CD14-positive monocyte (primary cell): ENCODE measurements at regions not wholly inside any gene's neighbourhood (a gene's known extent, or its start where the extent isn't known, plus 50 kb on each side); places are given as distances from the start of the nearest gene placed in this dataset.

Experiments used
- DNase-seq, 3 donors: peaks; one replicate each; pipeline ENCODE4 v3.0.0-alpha.2; 2011 to 2022
- H2AFZ ChIP-seq: 2 replicates; pipeline ENCODE4 v1.6.0; 2012; ENCODE audit warnings: mild to moderate bottlenecking, low read depth, low read length, inconsistent platforms; ENCODE audit not compliant: insufficient read depth, poor library complexity, severe bottlenecking
- H3K27ac ChIP-seq, 2 donors: 1 replicate in 1 of 2; 2 replicates in 1 of 2; pipeline ENCODE4 v1.5.1; 2012 to 2013; ENCODE audit warnings: low read length in 2 of 2, control low read depth in 1 of 2, inconsistent platforms in 1 of 2, low read depth in 1 of 2, mild to moderate bottlenecking in 1 of 2
- H3K27me3 ChIP-seq, 2 donors: one replicate each; pipeline versions ENCODE4 v1.6.0 to v1.6.1; 2011 to 2013; ENCODE audit warnings: low read length in 2 of 2; ENCODE audit not compliant: control insufficient read depth in 2 of 2, insufficient read depth in 2 of 2
- H3K36me3 ChIP-seq, 2 donors: replicated peaks in 1 of 2; 1 replicate in 1 of 2; 2 replicates in 1 of 2; pipeline versions ENCODE4 v1.5.1 to v1.6.1; 2012 to 2013; ENCODE audit warnings: low read length in 2 of 2, control low read depth in 1 of 2, inconsistent platforms in 1 of 2, mild to moderate bottlenecking in 1 of 2; ENCODE audit not compliant: insufficient read depth in 2 of 2, control insufficient read depth in 1 of 2
- H3K4me1 ChIP-seq, 2 donors: 1 replicate in 1 of 2; 2 replicates in 1 of 2; pipeline versions ENCODE4 v1.5.1 to v1.6.1; 2012 to 2013; ENCODE audit warnings: low read length in 2 of 2, control low read depth in 1 of 2, inconsistent platforms in 1 of 2, mild to moderate bottlenecking in 1 of 2, moderate library complexity in 1 of 2; ENCODE audit not compliant: insufficient read depth in 2 of 2, control insufficient read depth in 1 of 2
- H3K4me2 ChIP-seq: replicated peaks from 2 replicates; pipeline ENCODE3; 2012; ENCODE audit warnings: low read length, moderate library complexity, mild to moderate bottlenecking; ENCODE audit not compliant: poor library complexity, severe bottlenecking; ENCODE audit errors: extremely low read depth
- H3K4me3 ChIP-seq, 3 experiments: fragments of 200-600 bp in 1 of 3; sonication (generic) in 1 of 3; replicated peaks in 1 of 3; 1 replicate in 2 of 3; 2 replicates in 1 of 3; pipeline ENCODE4 v1.5.1; 2011 to 2013; ENCODE audit warnings: low read length in 3 of 3, mild to moderate bottlenecking in 3 of 3, control low read depth in 2 of 3, low read depth in 2 of 3, inconsistent platforms in 1 of 3, moderate library complexity in 1 of 3
- H3K79me2 ChIP-seq: 2 replicates; pipeline ENCODE4 v1.6.0; 2012; ENCODE audit warnings: mild to moderate bottlenecking, control low read depth, inconsistent platforms, low read length, moderate library complexity; ENCODE audit not compliant: insufficient read depth
- H3K9ac ChIP-seq: 2 replicates; pipeline ENCODE4 v1.6.0; 2017; ENCODE audit warnings: low read length, mild to moderate bottlenecking; ENCODE audit not compliant: insufficient read depth, poor library complexity, severe bottlenecking
- H3K9me3 ChIP-seq, 2 donors: replicated peaks in 1 of 2; 1 replicate in 1 of 2; 2 replicates in 1 of 2; pipeline versions ENCODE4 v1.5.1 to v1.6.1; 2012 to 2013; ENCODE audit warnings: low read length in 2 of 2, control low read depth in 1 of 2; ENCODE audit not compliant: control insufficient read depth in 1 of 2, insufficient read depth in 1 of 2
- H4K20me1 ChIP-seq: 2 replicates; pipeline ENCODE4 v1.6.0; 2012; ENCODE audit warnings: mild to moderate bottlenecking, low read length, control low read depth, moderate library complexity; ENCODE audit not compliant: insufficient read depth
- H3K27ac Mint-ChIP-seq, 7 donors: one replicate each; pipeline ENCODE4 v1.8.0; 2020; ENCODE audit warnings: mild to moderate bottlenecking in 7 of 7, mixed read lengths in 7 of 7, moderate library complexity in 6 of 7, inconsistent platforms in 2 of 7
- H3K27me3 Mint-ChIP-seq, 3 donors: one replicate each; pipeline ENCODE4 v1.8.0; 2021 to 2022; ENCODE audit warnings: low read depth in 3 of 3, mild to moderate bottlenecking in 3 of 3, mixed read lengths in 3 of 3, moderate library complexity in 3 of 3, inconsistent platforms in 1 of 3
- H3K36me3 Mint-ChIP-seq, 2 donors: one replicate each; pipeline ENCODE4 v1.8.0; 2020; ENCODE audit warnings: mixed read lengths in 2 of 2, inconsistent platforms in 1 of 2, mild to moderate bottlenecking in 1 of 2
- H3K4me1 Mint-ChIP-seq: one replicate; pipeline ENCODE4 v1.8.0; 2020; ENCODE audit warnings: mild to moderate bottlenecking, mixed read lengths
- H3K4me3 Mint-ChIP-seq, 2 donors: one replicate each; pipeline ENCODE4 v1.8.0; 2020; ENCODE audit warnings: mild to moderate bottlenecking in 2 of 2, mixed read lengths in 2 of 2, moderate library complexity in 1 of 2
- H3K9me3 Mint-ChIP-seq, 7 donors: one replicate each; pipeline ENCODE4 v1.8.0; 2020 to 2022; ENCODE audit warnings: mixed read lengths in 7 of 7, mild to moderate bottlenecking in 6 of 7, moderate library complexity in 6 of 7, inconsistent platforms in 2 of 7
- CTCF ChIP-seq: fragments of 200-600 bp; IDR thresholded peaks from one replicate; pipeline ENCODE4 v1.8.0; 2022; ENCODE audit warnings: antibody characterized with exemption, mild to moderate bottlenecking
- WGBS: methylation state at CpG from one replicate; pipeline ENCODE4 v1.1.5; 2013; ENCODE audit warnings: missing lambda C conversion rate; ENCODE audit not compliant: insufficient coverage; 5-methylcytosine and 5-hydroxymethylcytosine counted together
- intact Hi-C, 2 donors: fragments of 100-400 bp; cut with micrococcal nuclease; formaldehyde crosslinking; loops; one replicate each; pipeline versions ENCODE4 v1.15.0 to v1.15.1; 2023

GRCh38 chrX:20438871-20439526 lies 172.3 kb upstream of the RPS6KA3 start:
- Histone ChIP-seq H3K79me2 (no peaks in the 10 kb centered on the region), H3K9me3 (no peaks in the 10 kb centered on the region), H2AFZ (no peak overlapping the region), H3K27ac (no peak overlapping the region), H3K36me3 (no peaks in the 10 kb centered on the region), H3K4me3 (no peak overlapping the region), H4K20me1 (no peaks in the 10 kb centered on the region), H3K27me3 (no peaks in the 10 kb centered on the region), H3K9ac (no peak overlapping the region), H3K4me2 (no peak overlapping the region), H3K4me1 (peaks cover 13 to 16% of the 10 kb centered on the region in 2 donors)
- intact Hi-C loops, result no loop called here
- Mint-ChIP-seq H3K27ac (no peak overlapping the region), H3K36me3 (no peaks in the 10 kb centered on the region), H3K4me1 (peaks cover 18% of the 10 kb centered on the region), H3K4me3 (no peak overlapping the region), H3K27me3 (no peaks in the 10 kb centered on the region), H3K9me3 (no peaks in the 10 kb centered on the region)
- WGBS, result 60% methylated on average over 1 of the region's 9 CpGs
- no peak for TF ChIP-seq CTCF
- DNase-seq, result no peak

GRCh38 chrX:20437683-20438082 lies 171.0 kb upstream of the RPS6KA3 start:
- Histone ChIP-seq H3K79me2 (no peaks in the 10 kb centered on the region), H4K20me1 (no peaks in the 10 kb centered on the region), H3K4me3 (no peak overlapping the region), H3K4me1 (peaks cover 24 to 28% of the 10 kb centered on the region in 2 donors), H3K9ac (no peak overlapping the region), H3K27me3 (no peaks in the 10 kb centered on the region), H3K9me3 (no peaks in the 10 kb centered on the region), H3K27ac (no peak overlapping the region), H3K4me2 (no peak overlapping the region), H3K36me3 (no peaks in the 10 kb centered on the region), H2AFZ (no peak overlapping the region)
- Mint-ChIP-seq H3K36me3 (no peaks in the 10 kb centered on the region), H3K4me3 (no peak overlapping the region), H3K27ac (no peak overlapping the region), H3K4me1 (peaks cover 29% of the 10 kb centered on the region), H3K27me3 (no peaks in the 10 kb centered on the region), H3K9me3 (peaks cover 0 to 1% (median 0%) of the 10 kb centered on the region in 7 donors)
- DNase-seq, result no peak
- WGBS, result no CpG with 5 or more reads among the region's 1 CpG
- TF ChIP-seq CTCF, result no peak
- intact Hi-C loops, result no loop called here
